Activated CD4-positive, alpha-beta T cell treated with anti-CD3 and anti-CD28 coated beads, Interleukin-2, amount 50 U/mL, for 1 hour (primary cell): ENCODE measurements at regions not wholly inside any gene's neighbourhood (a gene's known extent, or its start where the extent isn't known, plus 50 kb on each side); places are given as distances from the start of the nearest gene placed in this dataset.

Experiments
- DNase-seq: peaks from one replicate; pipeline ENCODE4 v3.0.0-alpha.2; 2020

GRCh38 chr21:16563116-16563515 lies 833.3 kb downstream of the USP25 start:
- DNase-seq, result no peak

GRCh38 chr21:16563795-16564194 lies 834.0 kb downstream of the USP25 start:
- no peak for DNase-seq

GRCh38 chr21:16568244-16568643 lies 838.5 kb downstream of the USP25 start:
- no peak for DNase-seq

GRCh38 chr21:16568661-16569060 lies 838.9 kb downstream of the USP25 start:
- no peak for DNase-seq

GRCh38 chr21:16569679-16570078 lies 839.9 kb downstream of the USP25 start:
- no peak for DNase-seq

GRCh38 chr21:16570171-16570570 lies 840.4 kb downstream of the USP25 start:
- no peak for DNase-seq

- DNase-seq, result no peak
These were observed 841.1 kb downstream of the USP25 start for GRCh38 chr21:16570856-16571255.

GRCh38 chr21:16571594-16571993 lies 841.8 kb downstream of the USP25 start:
- DNase-seq, result no peak

- no peak for DNase-seq
These were observed 842.2 kb downstream of the USP25 start for GRCh38 chr21:16572032-16572431.

- no peak for DNase-seq
These were observed 843.8 kb downstream of the USP25 start for GRCh38 chr21:16573578-16573977.

- no peak for DNase-seq
These were observed 848.2 kb downstream of the USP25 start for GRCh38 chr21:16577975-16578374.

GRCh38 chr21:16578912-16579311 lies 849.1 kb downstream of the USP25 start:
- no peak for DNase-seq

GRCh38 chr21:16579538-16579937 lies 849.8 kb downstream of the USP25 start:
- no peak for DNase-seq

GRCh38 chr21:16580661-16581060 lies 850.9 kb downstream of the USP25 start:
- DNase-seq, result no peak

GRCh38 chr21:16583556-16583955 lies 853.8 kb downstream of the USP25 start:
- no peak for DNase-seq

GRCh38 chr21:16584756-16585155 lies 855.0 kb downstream of the USP25 start:
- DNase-seq, result no peak

GRCh38 chr21:16585896-16586295 lies 856.1 kb downstream of the USP25 start:
- no peak for DNase-seq

- DNase-seq, result no peak
These were observed 857.4 kb downstream of the USP25 start for GRCh38 chr21:16587141-16587581.

GRCh38 chr21:16587681-16588375 lies 858.0 kb downstream of the USP25 start:
- no peak for DNase-seq

GRCh38 chr21:16588433-16588860 lies 858.7 kb downstream of the USP25 start:
- no peak for DNase-seq

- DNase-seq, result no peak
These were observed 859.5 kb downstream of the USP25 start for GRCh38 chr21:16589006-16589898.

GRCh38 chr21:16590186-16590585 lies 860.4 kb downstream of the USP25 start:
- DNase-seq, result no peak

GRCh38 chr21:16590641-16591292 lies 861.0 kb downstream of the USP25 start:
- no peak for DNase-seq

GRCh38 chr21:16592381-16592780 lies 862.6 kb downstream of the USP25 start:
- no peak for DNase-seq
